Psoas muscle (tissue), 7 donors: ENCODE measurements at regions not wholly inside any gene's neighbourhood (a gene's known extent, or its start where the extent isn't known, plus 50 kb on each side); places are given as distances from the start of the nearest gene placed in this dataset.
"Not testable (repeated sequence)": the region's sequence is repeated elsewhere in the genome, so short reads cannot be mapped to it uniquely, and the experiment has no call there.

Source experiments
- ATAC-seq, 4 donors: fragments of 200-7000 bp; cut with Tn5 transposase; one replicate each; pipeline ENCODE4 v1.9.1; 2020; ENCODE audit warnings: moderate library complexity in 3 of 4, mild to moderate bottlenecking in 2 of 4
- DNase-seq, 2 donors: peaks; one replicate each; pipeline ENCODE4 v3.0.0-alpha.2; 2020
- H3K27ac ChIP-seq: fragments of 200-600 bp; one replicate; pipeline ENCODE4 v1.8.0; 2022
- H3K27me3 ChIP-seq, 3 donors: fragments of 200-600 bp in 1 of 3; one replicate each; pipeline versions ENCODE4 v1.6.1 to v1.8.0; 2013 to 2022; ENCODE audit warnings: low read length in 2 of 3, mild to moderate bottlenecking in 2 of 3, moderate library complexity in 1 of 3; ENCODE audit not compliant: insufficient read depth in 3 of 3
- H3K36me3 ChIP-seq, 2 donors: fragments of 200-600 bp in 1 of 2; one replicate each; pipeline versions ENCODE4 v1.6.1 to v1.8.0; 2013 to 2022; ENCODE audit warnings: low read depth in 1 of 2, mild to moderate bottlenecking in 1 of 2, moderate library complexity in 1 of 2; ENCODE audit not compliant: insufficient read depth in 1 of 2
- H3K4me1 ChIP-seq: fragments of 200-600 bp; one replicate; pipeline ENCODE4 v1.8.0; 2022
- H3K4me3 ChIP-seq: fragments of 200-600 bp; one replicate; pipeline ENCODE4 v1.8.0; 2022; ENCODE audit warnings: mild to moderate bottlenecking
- H3K9me3 ChIP-seq: fragments of 200-600 bp; one replicate; pipeline ENCODE4 v1.8.0; 2022
- WGBS, 3 donors: extraction: QIAGEN DNeasy Blood & Tissue Kit; methylation state at CpG; one replicate each; pipeline versions ENCODE4 v1.1.6 to v1.1.7; 2013; 5-methylcytosine and 5-hydroxymethylcytosine counted together
- intact Hi-C, 2 donors: fragments of 100-400 bp; cut with DNase I; formaldehyde crosslinking; loops; one replicate each; pipeline versions ENCODE4 v1.11.0 to v1.14.2; 2022
- TF ChIP-seq, protein P1 (sequence below): fragments of 200-600 bp; IDR thresholded peaks from one replicate; pipeline ENCODE4 v1.8.0; 2022; ENCODE audit warnings: antibody characterized with exemption
- donor health status: healthy with polysubstance abuse.
- donor health status: DM: no; HTN: no; CAD: no; lungs with moderate emphysema.
- donor health status: Bipolar disorder and iron deficiency.
- donor health status: healthy.
- donor health status: DM: yes; HTN: yes; CAD: no.
- donor health status: DM: no; HTN: no; CAD: no.
- donor health status: DM: yes; HTN: yes; CAD: no.

DNA sequence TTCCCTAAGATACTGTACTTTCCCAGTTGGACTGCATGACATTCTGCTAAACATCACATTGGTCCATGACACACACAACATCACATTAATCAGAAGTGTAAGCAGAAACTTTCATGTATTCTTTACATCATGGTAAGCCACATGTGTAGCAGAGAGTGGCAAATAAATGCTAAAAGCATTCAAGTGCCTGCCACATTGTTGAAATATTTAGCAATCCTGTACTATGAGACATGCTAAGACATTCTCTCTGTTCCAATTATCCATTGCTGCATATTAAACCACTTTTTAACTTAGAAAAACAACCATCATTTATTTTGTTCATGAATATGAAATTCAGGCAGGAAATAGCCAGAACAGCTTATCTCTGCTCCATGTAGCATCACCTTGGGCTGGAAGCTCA, 207.7 kb upstream of the GJE1 start:
- Histone ChIP-seq H3K27me3 (no peaks in the 10 kb centered on the region), H3K36me3 (no peaks in the 10 kb centered on the region), H3K9me3 (no peaks in the 10 kb centered on the region), H3K27ac (no peak overlapping the region), H3K4me1 (no peaks in the 10 kb centered on the region), H3K4me3 (no peak overlapping the region)
- DNase-seq (no peak), ATAC-seq (no peak)
- TF ChIP-seq, protein P1, sequence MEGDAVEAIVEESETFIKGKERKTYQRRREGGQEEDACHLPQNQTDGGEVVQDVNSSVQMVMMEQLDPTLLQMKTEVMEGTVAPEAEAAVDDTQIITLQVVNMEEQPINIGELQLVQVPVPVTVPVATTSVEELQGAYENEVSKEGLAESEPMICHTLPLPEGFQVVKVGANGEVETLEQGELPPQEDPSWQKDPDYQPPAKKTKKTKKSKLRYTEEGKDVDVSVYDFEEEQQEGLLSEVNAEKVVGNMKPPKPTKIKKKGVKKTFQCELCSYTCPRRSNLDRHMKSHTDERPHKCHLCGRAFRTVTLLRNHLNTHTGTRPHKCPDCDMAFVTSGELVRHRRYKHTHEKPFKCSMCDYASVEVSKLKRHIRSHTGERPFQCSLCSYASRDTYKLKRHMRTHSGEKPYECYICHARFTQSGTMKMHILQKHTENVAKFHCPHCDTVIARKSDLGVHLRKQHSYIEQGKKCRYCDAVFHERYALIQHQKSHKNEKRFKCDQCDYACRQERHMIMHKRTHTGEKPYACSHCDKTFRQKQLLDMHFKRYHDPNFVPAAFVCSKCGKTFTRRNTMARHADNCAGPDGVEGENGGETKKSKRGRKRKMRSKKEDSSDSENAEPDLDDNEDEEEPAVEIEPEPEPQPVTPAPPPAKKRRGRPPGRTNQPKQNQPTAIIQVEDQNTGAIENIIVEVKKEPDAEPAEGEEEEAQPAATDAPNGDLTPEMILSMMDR: no peak
- intact Hi-C loops: no loop called here

DNA sequence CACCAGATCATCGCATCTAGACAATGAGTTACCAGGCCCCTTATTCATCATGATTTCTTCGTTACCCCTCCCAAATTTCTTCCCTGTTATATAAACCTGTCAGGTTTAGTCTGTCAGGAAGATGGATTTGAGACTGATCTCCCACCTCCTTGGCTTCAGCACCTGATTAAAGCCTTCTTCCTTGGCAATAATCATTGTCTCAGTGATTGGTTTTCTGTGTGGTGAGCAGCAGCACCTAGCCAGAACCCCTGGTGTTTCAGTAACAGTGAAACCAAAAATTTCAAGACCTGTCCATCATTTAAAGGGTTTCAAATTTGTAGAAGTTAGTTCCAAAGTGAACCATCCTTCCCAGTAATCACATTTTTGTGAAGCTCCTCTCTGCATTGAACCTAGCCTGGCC, 209.8 kb upstream of the GJE1 start:
- ATAC-seq (no peak), DNase-seq (no peak)
- Histone ChIP-seq H3K9me3 (no peaks in the 10 kb centered on the region), H3K27ac (no peak overlapping the region), H3K4me1 (no peaks in the 10 kb centered on the region), H3K36me3 (no peaks in the 10 kb centered on the region), H3K4me3 (no peak overlapping the region), H3K27me3 (no peaks in the 10 kb centered on the region)
- TF ChIP-seq, protein P1: no peak
- 84 to 91% (median 86%) methylated on average over 2 of the region's 2 CpGs for WGBS, 3 donors
- intact Hi-C loops: no loop called here

DNA sequence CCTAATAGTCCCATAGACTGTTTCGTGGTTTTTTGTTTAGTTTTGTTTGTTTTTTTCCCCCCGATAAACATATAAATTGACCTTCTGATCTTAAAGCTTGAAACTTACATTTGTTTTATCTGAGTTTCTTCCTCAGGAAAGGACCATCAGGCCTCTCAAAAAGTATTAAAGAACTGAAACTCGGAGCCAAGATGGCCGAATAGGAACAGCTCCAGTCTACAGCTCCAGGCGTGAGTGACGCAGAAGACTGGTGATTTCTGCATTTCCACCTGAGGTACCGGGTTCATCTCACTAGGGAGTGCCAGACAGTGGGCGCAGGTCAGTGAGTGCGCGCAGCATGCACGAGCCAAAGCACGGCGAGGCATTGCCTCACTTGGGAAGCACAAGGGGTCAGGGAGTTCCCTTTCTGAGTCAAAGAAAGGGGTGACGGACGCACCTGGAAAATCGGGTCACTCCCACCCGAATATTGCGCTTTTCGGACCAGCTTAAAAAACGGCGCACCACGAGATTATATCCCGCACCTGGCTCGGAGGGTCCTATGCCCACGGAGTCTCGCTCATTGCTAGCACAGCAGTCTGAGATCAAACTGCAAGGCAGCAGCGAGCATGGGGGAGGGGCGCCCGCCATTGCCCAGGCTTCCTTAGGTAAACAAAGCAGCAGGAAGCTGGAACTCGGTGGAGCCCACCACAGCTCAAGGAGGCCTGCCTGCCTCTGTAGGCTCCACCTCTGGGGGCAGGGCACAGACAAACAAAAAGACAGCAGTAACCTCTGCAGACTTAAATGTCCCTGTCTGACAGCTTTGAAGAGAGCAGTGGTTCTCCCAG, 215.8 kb upstream of the GJE1 start:
- H3K36me3 ChIP-seq, H3K9me3 ChIP-seq, ATAC-seq, H3K4me3 ChIP-seq, intact Hi-C loops, H3K4me1 ChIP-seq, H3K27ac ChIP-seq, H3K27me3 ChIP-seq: not testable (repeated sequence)
- WGBS, 3 donors: 91 to 93% (median 93%) methylated on average over 24 to 27 of the region's 30 CpGs
- peak in 1 of 2 donors; percentile 37 for DNase-seq

DNA sequence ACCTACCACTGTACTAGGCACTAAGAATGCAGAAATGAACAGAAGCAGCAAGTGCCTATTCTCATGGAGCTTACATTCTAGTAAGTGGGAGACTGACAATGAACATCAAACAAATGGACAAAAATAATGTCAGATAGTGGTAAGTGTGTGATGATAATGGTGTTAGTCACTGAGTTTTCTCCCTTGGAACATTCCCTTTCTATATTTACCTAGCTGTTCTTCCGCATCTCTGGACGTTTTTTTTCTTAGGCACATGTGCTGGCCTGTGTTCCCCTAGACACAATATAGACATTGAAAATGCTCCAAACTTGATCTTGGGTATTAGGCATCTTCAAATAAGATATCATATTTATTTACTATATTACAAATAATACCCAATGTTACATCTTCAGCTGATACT, 218.1 kb upstream of the GJE1 start:
- Histone ChIP-seq H3K36me3 (no peaks in the 10 kb centered on the region), H3K4me3 (no peak overlapping the region), H3K27ac (no peak overlapping the region), H3K4me1 (no peaks in the 10 kb centered on the region), H3K9me3 (no peaks in the 10 kb centered on the region), H3K27me3 (peaks cover 0 to 3% (median 0%) of the 10 kb centered on the region in 3 donors)
- ATAC-seq (no peak), DNase-seq (no peak)
- TF ChIP-seq, protein P1: no peak
- 79 to 90% (median 83%) methylated on average over 2 of the region's 2 CpGs for WGBS, 3 donors
- intact Hi-C loops: no loop called here

DNA sequence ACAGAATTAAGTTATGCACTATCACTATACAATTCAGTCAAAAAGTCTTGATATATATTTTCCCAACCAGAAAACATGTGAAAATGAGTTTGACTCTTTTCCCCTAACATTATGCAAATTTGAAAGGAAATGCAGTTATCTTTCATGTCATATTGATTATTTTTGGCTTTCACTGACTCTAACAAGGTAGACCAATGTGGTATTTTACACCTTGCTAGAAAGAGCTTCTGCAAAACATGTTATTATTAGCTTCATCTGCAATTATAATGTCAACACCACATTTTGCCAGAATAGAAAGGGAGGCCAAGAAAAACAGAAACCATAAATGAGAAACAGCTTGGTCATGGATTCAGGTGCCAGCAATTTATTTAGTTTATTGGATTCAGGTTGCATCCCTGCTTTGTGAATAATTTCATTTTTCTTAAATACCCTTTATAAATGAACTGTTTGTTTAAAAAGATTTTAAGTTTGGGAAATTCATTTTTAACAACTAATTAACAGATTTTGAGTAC, 226.1 kb upstream of the GJE1 start:
- DNase-seq (no peak), ATAC-seq (no peak)
- intact Hi-C loops: no loop called here
- Histone ChIP-seq H3K36me3 (no peaks in the 10 kb centered on the region), H3K27ac (no peak overlapping the region), H3K4me1 (no peaks in the 10 kb centered on the region), H3K27me3 (no peaks in the 10 kb centered on the region), H3K9me3 (no peaks in the 10 kb centered on the region), H3K4me3 (no peak overlapping the region)
- TF ChIP-seq, protein P1: no peak
